ENCODE measurements at regions not wholly inside any gene's neighbourhood (a gene's known extent, or its start where the extent isn't known, plus 50 kb on each side); places are given as distances from the start of the nearest gene placed in this dataset.
"Not testable (repeated sequence)": the region's sequence is repeated elsewhere in the genome, so short reads cannot be mapped to it uniquely, and the experiment has no call there.

DNA sequence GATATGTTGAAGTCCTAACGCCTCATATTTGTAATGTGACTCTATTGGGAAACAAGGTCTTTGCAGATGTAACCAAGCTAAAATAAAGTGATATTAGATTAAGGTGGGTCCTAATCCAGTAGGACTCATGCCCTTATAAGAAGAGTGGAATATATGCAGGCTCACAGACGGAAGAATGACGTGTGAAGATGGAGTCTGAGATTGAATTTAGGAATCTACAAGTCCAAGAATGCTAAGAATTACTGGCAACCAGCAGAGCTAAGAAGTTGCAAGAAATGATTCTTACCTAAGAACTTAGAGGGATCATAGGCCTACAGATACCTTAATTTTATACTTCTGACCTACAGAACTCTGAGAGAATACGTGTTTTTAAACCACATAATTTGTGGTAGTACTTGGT is 350.0 kb upstream of the ST8SIA4 start:
- TF ChIP-seq TAF1 (IDR thresholded peaks at IDR 0.05; ENCODE audit: borderline replicate concordance, low read depth, low read length) (no peak), POLR2A (IDR thresholded peaks at IDR 0.05; ENCODE audit: low read depth, low read length) (no peak), POLR2AphosphoS5 (IDR thresholded peaks at IDR 0.05; ENCODE audit: low read depth, low read length) (no peak)
- FAIRE-seq: no peak

GRCh38 chr5:101244621-101245020 is 341.5 kb upstream of the ST8SIA4 start:
- DNase-seq (ENCODE audit: insufficient read length): no peak
- FAIRE-seq: no peak
- TF ChIP-seq TAF1 (IDR thresholded peaks at IDR 0.05; ENCODE audit: borderline replicate concordance, low read depth, low read length) (no peak), POLR2AphosphoS5 (IDR thresholded peaks at IDR 0.05; ENCODE audit: low read depth, low read length) (no peak), POLR2A (IDR thresholded peaks at IDR 0.05; ENCODE audit: low read depth, low read length) (no peak)

More for the DNA sequence above, 350.0 kb upstream of the ST8SIA4 start:
- DNase-seq (ENCODE audit: insufficient read length): no peak

- no peak for TF ChIP-seq POLR2A (IDR thresholded peaks at IDR 0.05; ENCODE audit: low read depth, low read length)
- TF ChIP-seq TAF1 (IDR thresholded peaks at IDR 0.05; ENCODE audit: borderline replicate concordance, low read depth, low read length): no peak
- no peak for TF ChIP-seq POLR2AphosphoS5 (IDR thresholded peaks at IDR 0.05; ENCODE audit: low read depth, low read length)
- DNase-seq (ENCODE audit: insufficient read length): no peak
- FAIRE-seq: no peak
These were observed 309.9 kb upstream of the ST8SIA4 start for GRCh38 chr5:101212942-101213514.

GRCh38 chr5:101206534-101206933 is 303.5 kb upstream of the ST8SIA4 start:
- DNase-seq (ENCODE audit: insufficient read length): no peak
- no peak for TF ChIP-seq POLR2AphosphoS5 (IDR thresholded peaks at IDR 0.05; ENCODE audit: low read depth, low read length)
- TF ChIP-seq TAF1 (IDR thresholded peaks at IDR 0.05; ENCODE audit: borderline replicate concordance, low read depth, low read length): no peak
- no peak for TF ChIP-seq POLR2A (IDR thresholded peaks at IDR 0.05; ENCODE audit: low read depth, low read length)
- FAIRE-seq: no peak

- DNase-seq (ENCODE audit: insufficient read length); FAIRE-seq: not testable (repeated sequence)
These were observed 302.0 kb upstream of the ST8SIA4 start for GRCh38 chr5:101205065-101205464.

GRCh38 chr5:101180365-101180764 is 277.3 kb upstream of the ST8SIA4 start:
- FAIRE-seq; DNase-seq (ENCODE audit: insufficient read length): not testable (repeated sequence)

GRCh38 chr5:101176605-101177004 is 273.5 kb upstream of the ST8SIA4 start:
- TF ChIP-seq TAF1 (IDR thresholded peaks at IDR 0.05; ENCODE audit: borderline replicate concordance, low read depth, low read length) (no peak), POLR2A (IDR thresholded peaks at IDR 0.05; ENCODE audit: low read depth, low read length) (no peak), POLR2AphosphoS5 (IDR thresholded peaks at IDR 0.05; ENCODE audit: low read depth, low read length) (no peak)
- no peak for FAIRE-seq
- no peak for DNase-seq (ENCODE audit: insufficient read length)

DNA sequence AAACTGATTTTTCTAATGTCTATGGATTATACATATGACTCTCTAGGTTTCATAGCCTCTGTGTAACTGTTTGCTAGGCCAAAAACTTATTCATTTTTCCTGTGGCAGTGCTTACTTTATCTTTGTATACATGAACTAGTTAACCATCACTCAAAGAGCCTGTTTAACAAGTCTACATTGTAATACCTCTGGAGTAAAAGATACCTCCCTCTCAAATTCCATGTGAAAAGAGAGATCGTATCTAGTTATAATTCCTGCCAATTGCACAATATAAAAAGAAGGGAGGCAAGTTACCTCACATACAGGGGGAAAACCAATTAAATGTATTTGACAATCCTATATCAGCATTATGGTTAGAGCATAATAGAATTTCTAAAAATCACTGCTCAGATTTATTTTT is 271.9 kb upstream of the ST8SIA4 start:
- DNase-seq (ENCODE audit: insufficient read length) (no peak), FAIRE-seq (no peak)
- TF ChIP-seq POLR2AphosphoS5 (IDR thresholded peaks at IDR 0.05; ENCODE audit: low read depth, low read length): no peak
- TF ChIP-seq POLR2A (IDR thresholded peaks at IDR 0.05; ENCODE audit: low read depth, low read length): no peak
- no peak for TF ChIP-seq TAF1 (IDR thresholded peaks at IDR 0.05; ENCODE audit: borderline replicate concordance, low read depth, low read length)

GRCh38 chr5:101163088-101163487 is 260.0 kb upstream of the ST8SIA4 start:
- FAIRE-seq (no peak), DNase-seq (ENCODE audit: insufficient read length) (no peak)
- TF ChIP-seq TAF1 (IDR thresholded peaks at IDR 0.05; ENCODE audit: borderline replicate concordance, low read depth, low read length): no peak
- TF ChIP-seq POLR2AphosphoS5 (IDR thresholded peaks at IDR 0.05; ENCODE audit: low read depth, low read length): no peak
- no peak for TF ChIP-seq POLR2A (IDR thresholded peaks at IDR 0.05; ENCODE audit: low read depth, low read length)

DNA sequence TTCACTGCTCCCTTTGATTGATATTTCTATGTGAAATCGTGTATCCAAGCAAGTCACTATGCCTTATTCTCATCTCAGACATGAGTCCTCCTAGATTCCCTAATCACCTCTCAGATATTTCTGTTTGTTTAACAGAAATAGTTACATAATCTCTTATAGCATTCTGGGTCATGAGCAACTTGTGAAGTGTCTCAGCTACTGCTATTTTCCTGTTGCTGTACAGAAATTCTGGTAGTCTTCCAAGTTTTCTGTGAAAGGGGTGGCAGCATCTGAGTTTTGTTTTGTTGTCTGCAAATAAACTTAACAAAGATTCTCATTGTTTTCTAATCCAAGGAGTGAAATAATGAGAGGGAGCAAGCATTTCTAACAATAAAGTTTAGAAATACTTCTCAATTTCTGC is 256.9 kb upstream of the ST8SIA4 start:
- FAIRE-seq (no peak), DNase-seq (ENCODE audit: insufficient read length) (no peak)
- TF ChIP-seq POLR2AphosphoS5 (IDR thresholded peaks at IDR 0.05; ENCODE audit: low read depth, low read length) (no peak), POLR2A (IDR thresholded peaks at IDR 0.05; ENCODE audit: low read depth, low read length) (no peak), TAF1 (IDR thresholded peaks at IDR 0.05; ENCODE audit: borderline replicate concordance, low read depth, low read length) (no peak)

GRCh38 chr5:101159006-101159405 is 255.9 kb upstream of the ST8SIA4 start:
- no peak for DNase-seq (ENCODE audit: insufficient read length)
- FAIRE-seq: no peak
- TF ChIP-seq POLR2AphosphoS5 (IDR thresholded peaks at IDR 0.05; ENCODE audit: low read depth, low read length) (no peak), POLR2A (IDR thresholded peaks at IDR 0.05; ENCODE audit: low read depth, low read length) (no peak), TAF1 (IDR thresholded peaks at IDR 0.05; ENCODE audit: borderline replicate concordance, low read depth, low read length) (no peak)

DNA sequence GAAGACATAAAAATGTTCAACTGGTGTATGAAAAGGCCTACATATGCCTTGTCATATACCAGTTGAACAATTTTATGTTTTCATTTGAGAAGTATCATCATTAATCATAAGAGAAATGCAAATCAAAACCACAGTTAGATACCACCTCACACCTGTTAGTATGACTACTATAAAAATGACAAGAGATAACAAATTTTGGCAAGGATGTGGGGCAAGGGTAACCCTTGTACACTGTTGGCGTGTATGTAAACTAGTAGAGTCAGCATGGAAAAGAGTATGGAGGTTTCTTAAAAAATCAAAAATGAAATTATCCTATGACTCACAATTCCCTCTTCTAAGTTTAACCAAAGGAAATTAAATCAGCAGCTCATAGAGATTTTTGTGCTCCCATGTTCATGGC is 250.4 kb upstream of the ST8SIA4 start:
- FAIRE-seq: no peak
- DNase-seq (ENCODE audit: insufficient read length): no peak
- TF ChIP-seq POLR2AphosphoS5 (IDR thresholded peaks at IDR 0.05; ENCODE audit: low read depth, low read length): no peak
- no peak for TF ChIP-seq POLR2A (IDR thresholded peaks at IDR 0.05; ENCODE audit: low read depth, low read length)
- no peak for TF ChIP-seq TAF1 (IDR thresholded peaks at IDR 0.05; ENCODE audit: borderline replicate concordance, low read depth, low read length)

DNA sequence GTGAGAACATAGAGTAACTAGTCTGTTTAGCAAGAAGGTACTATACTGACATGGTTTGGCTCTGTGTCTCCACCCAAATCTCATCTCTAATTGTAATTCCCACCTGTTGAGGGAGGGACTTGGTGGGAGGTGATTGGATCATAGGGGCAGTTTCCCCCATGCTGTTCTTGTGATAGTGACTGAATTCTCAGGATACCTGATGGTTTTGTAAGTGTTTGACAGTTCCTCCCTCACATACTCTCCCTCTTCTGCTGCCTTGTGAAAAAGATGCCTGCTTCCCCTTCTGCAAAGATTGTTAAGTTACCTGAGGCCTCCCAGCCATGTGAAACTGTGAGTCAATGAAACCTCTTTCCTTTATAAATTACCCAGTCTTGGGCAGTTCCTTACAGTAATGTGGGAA is 240.4 kb upstream of the ST8SIA4 start:
- no peak for TF ChIP-seq POLR2A (IDR thresholded peaks at IDR 0.05; ENCODE audit: low read depth, low read length)
- no peak for TF ChIP-seq POLR2AphosphoS5 (IDR thresholded peaks at IDR 0.05; ENCODE audit: low read depth, low read length)
- TF ChIP-seq TAF1 (IDR thresholded peaks at IDR 0.05; ENCODE audit: borderline replicate concordance, low read depth, low read length): no peak
- DNase-seq (ENCODE audit: insufficient read length) (no peak), FAIRE-seq (no peak)
